BE2C (cell line): ENCODE measurements at regions not wholly inside any gene's neighbourhood (a gene's known extent, or its start where the extent isn't known, plus 50 kb on each side); places are given as distances from the start of the nearest gene placed in this dataset.
"Not testable (repeated sequence)": the region's sequence is repeated elsewhere in the genome, so short reads cannot be mapped to it uniquely, and the experiment has no call there.

ENCODE experiments used
- DNase-seq: peaks from one replicate; pipeline ENCODE4 v3.0.0-alpha.2; 2020
- H3K27me3 ChIP-seq: fragments of 250-450 bp; sonication (Bioruptor Pico); 2 replicates; pipeline ENCODE4 v1.5.1; 2020; ENCODE audit warnings: mild to moderate bottlenecking
- H3K36me3 ChIP-seq: fragments of 250-450 bp; sonication (Bioruptor Pico); 2 replicates; pipeline ENCODE4 v1.5.1; 2020; ENCODE audit warnings: mild to moderate bottlenecking
- H3K4me1 ChIP-seq: fragments of 250-450 bp; sonication (Bioruptor Pico); 2 replicates; pipeline ENCODE4 v1.5.1; 2020
- H3K4me3 ChIP-seq: 2 replicates; pipeline ENCODE4 v1.5.1; 2011; ENCODE audit warnings: low read depth, low read length
- H3K9me3 ChIP-seq: fragments of 250-450 bp; sonication (Bioruptor Pico); 2 replicates; pipeline ENCODE4 v1.5.1; 2020
- TF ChIP-seq, protein P1 (sequence below): IDR thresholded peaks from 2 replicates; pipeline ENCODE4 v1.5.1; 2012; ENCODE audit warnings: mild to moderate bottlenecking, low read depth, low read length

DNA sequence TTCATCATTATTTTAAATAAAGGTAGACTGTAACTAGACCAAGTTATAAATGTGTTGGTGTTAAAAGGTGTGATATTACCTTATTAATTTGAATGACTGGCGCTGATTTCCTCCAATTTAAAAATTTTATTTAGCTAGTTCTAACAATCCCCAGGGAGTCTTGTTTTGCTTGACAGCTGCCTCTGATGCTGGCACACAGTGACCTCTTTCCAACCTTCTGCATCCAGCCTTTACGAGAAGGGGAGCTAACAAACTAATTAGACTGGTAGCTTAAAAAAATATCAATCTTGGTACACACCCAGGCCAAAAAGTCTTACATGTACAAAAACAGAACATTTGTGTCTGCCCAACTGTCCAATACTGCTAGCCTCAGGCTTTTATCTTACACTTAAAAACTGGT, 51.8 kb upstream of the ENPEP start:
- TF ChIP-seq, protein P1, sequence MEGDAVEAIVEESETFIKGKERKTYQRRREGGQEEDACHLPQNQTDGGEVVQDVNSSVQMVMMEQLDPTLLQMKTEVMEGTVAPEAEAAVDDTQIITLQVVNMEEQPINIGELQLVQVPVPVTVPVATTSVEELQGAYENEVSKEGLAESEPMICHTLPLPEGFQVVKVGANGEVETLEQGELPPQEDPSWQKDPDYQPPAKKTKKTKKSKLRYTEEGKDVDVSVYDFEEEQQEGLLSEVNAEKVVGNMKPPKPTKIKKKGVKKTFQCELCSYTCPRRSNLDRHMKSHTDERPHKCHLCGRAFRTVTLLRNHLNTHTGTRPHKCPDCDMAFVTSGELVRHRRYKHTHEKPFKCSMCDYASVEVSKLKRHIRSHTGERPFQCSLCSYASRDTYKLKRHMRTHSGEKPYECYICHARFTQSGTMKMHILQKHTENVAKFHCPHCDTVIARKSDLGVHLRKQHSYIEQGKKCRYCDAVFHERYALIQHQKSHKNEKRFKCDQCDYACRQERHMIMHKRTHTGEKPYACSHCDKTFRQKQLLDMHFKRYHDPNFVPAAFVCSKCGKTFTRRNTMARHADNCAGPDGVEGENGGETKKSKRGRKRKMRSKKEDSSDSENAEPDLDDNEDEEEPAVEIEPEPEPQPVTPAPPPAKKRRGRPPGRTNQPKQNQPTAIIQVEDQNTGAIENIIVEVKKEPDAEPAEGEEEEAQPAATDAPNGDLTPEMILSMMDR, result no peak
- Histone ChIP-seq H3K36me3 (no peaks in the 10 kb centered on the region), H3K27me3 (no peaks in the 10 kb centered on the region), H3K4me3 (no peak overlapping the region), H3K4me1 (no peaks in the 10 kb centered on the region), H3K9me3 (no peaks in the 10 kb centered on the region)
- DNase-seq, result no peak

DNA sequence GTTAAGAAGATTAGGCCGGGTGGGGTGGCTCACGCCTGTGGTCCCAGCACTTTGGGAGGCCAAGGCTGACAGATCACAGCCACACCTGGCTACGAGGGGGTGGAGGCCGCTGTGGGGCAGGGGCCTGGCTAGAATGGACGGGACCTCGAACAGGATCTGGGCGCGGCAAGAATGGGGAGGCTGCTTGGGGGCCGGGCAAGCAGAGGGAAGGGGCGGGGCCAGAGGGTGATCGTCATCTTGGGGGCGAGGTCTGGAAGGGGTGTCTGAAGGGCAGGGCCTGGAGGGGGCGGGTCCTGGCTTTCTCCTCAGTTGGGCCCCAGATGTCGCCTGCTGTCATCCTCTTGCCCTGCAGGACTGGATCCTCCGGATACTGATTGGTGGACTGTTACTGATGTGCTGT, 57.3 kb upstream of the ENPEP start:
- TF ChIP-seq, protein P1, result no peak
- H3K27me3 ChIP-seq, result no peaks in the 10 kb centered on the region
- no peaks in the 10 kb centered on the region for H3K4me1 ChIP-seq
- no peaks in the 10 kb centered on the region for H3K36me3 ChIP-seq
- DNase-seq, result peak; percentile 15
- no peaks in the 10 kb centered on the region for H3K9me3 ChIP-seq
- no peak overlapping the region for H3K4me3 ChIP-seq

DNA sequence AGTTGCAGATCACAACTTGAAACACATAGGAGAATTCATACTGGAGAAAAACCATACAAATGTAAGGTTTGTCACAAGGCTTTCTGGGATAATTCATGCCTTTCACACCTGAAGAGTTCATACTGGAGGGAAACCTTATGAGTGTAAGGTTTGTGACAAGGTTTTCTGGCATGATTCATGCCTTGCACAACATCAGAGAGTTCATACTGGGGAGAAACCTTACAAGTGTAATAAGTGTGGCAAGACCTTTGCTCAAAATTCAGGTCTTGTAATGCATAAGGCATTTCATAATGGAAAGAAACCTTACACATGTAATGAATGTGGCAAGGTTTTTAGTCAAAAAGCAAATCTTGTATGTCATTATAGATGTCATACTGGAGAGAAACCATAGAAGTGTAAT, 58.8 kb upstream of the ENPEP start:
- Histone ChIP-seq H3K4me1 (no peaks in the 10 kb centered on the region), H3K4me3 (no peak overlapping the region), H3K27me3 (no peaks in the 10 kb centered on the region), H3K36me3 (no peaks in the 10 kb centered on the region), H3K9me3 (no peaks in the 10 kb centered on the region)
- TF ChIP-seq, protein P1, result no peak
- no peak for DNase-seq

DNA sequence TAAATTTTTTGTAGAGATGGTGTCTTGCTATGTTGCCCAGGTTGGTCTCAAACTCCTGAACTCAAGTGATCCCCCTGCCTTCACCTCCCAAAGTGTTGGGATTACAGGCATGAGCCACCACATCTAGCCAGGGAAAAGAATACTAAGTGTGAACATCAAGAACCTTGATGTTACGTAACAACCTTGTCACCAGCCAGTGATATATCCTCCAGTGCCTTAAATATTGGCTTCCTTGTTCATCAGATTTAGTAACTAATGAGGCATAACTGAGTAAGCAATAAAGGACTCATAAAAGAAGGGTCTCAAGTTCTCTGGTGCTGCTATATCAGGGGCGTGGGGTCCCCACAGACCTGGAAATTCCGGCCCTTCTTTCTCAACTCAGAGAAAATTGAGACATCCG, 60.5 kb upstream of the ENPEP start:
- TF ChIP-seq, protein P1, result no peak
- H3K27me3 ChIP-seq, result no peaks in the 10 kb centered on the region
- no peak for DNase-seq
- H3K4me1 ChIP-seq, result no peaks in the 10 kb centered on the region
- H3K36me3 ChIP-seq, result no peaks in the 10 kb centered on the region
- no peak overlapping the region for H3K4me3 ChIP-seq
- no peaks in the 10 kb centered on the region for H3K9me3 ChIP-seq

DNA sequence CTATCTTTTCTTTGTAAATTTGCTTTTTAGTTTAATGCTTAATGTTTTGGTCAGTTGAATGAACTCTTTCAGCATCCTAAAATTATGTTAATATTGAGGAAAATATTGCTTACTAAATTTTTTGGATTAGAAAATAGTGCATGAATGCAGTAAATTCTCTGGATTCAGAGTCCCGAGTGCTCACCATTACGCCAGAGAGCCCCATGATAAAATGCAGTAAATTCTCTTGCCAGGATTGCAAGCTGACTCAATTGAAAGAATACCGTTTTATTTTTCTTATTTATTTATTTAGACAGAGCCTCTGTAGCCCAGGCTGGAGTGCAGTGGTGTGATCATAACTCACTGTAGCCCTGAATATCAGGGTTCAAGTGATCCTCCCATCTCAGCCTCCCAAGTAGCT, 60.9 kb upstream of the ENPEP start:
- Histone ChIP-seq H3K27me3 (no peaks in the 10 kb centered on the region), H3K4me3 (no peak overlapping the region), H3K4me1 (no peaks in the 10 kb centered on the region), H3K36me3 (no peaks in the 10 kb centered on the region), H3K9me3 (no peaks in the 10 kb centered on the region)
- TF ChIP-seq, protein P1, result no peak
- no peak for DNase-seq

DNA sequence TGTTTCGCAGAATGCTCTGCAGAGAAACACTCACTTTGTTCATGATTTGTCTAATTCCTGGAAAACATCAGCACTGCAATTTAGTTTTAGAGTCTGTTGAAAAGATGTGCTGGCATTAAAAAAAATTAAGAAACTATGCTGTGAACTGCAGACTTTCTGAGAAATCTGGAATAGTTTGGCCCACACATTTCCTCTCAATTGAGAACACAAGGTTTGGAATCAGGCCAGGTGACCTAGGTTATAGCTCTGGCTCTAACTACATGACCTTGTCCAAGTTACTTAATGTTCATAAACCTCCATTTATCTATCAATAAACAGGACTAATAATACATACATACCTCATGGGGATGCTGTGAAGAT, 61.4 kb upstream of the ENPEP start:
- Histone ChIP-seq H3K9me3 (no peaks in the 10 kb centered on the region), H3K4me1 (no peaks in the 10 kb centered on the region), H3K36me3 (no peaks in the 10 kb centered on the region), H3K27me3 (no peaks in the 10 kb centered on the region), H3K4me3 (no peak overlapping the region)
- DNase-seq, result no peak
- TF ChIP-seq, protein P1, result no peak

DNA sequence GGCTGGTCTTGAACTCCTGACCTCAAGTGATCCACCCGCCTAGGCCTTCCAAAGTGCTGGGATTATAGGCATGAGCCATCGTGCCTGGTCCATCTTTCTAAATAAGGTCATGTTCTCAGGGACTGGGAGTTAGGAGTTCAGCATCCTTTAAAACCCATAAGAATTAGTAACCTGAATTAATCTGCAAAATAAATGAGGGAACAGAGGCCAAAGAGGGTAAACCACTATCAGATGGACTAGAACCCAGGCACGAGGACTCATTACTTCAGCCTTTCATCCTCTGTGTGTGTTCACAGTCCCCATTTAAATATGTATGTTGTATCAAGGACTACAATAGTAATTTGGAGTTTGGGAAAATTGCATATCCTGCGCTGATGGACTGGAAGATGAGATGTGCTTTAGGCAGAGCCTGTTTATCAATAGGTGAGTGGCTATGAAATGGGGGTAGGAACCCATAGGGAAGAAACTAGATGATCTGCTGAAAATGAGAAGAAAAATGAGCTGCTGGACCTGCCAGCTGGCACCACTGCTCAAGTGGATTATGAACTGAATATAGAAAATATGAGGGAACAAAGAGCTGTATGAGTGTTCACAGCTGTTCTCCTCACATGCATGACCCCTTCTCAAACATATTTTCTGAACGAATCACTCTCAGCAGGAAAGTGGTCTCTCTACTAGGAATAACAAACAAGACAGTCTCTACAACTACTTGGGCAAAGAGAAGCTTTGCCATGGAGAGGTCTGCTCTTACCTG, 62.0 kb upstream of the ENPEP start:
- not testable (repeated sequence) for H3K9me3 ChIP-seq, H3K27me3 ChIP-seq, H3K36me3 ChIP-seq, DNase-seq, H3K4me1 ChIP-seq, H3K4me3 ChIP-seq
